SK-N-SH (cell line): ENCODE measurements at regions not wholly inside any gene's neighbourhood (a gene's known extent, or its start where the extent isn't known, plus 50 kb on each side); places are given as distances from the start of the nearest gene placed in this dataset.

ENCODE experiments used
- CTCF ChIA-PET: fragments of 300-600, 350-600 bp; formaldehyde crosslinking; extraction: SDS; loops from one replicate; lab custom pipeline; 2021; lab: Yijun Ruan, JAX
- POLR2A ChIA-PET: fragments of 350-600 bp; sonication (Branson Sonifier 250); formaldehyde crosslinking; extraction: SDS; loops from one replicate; lab custom pipeline; 2020; ENCODE audit warnings: antibody characterized with exemption, inconsistent platforms; lab: Yijun Ruan, JAX
- DNase-seq: peaks from one replicate; pipeline ENCODE4 v3.0.0; 2012
- H2AFZ ChIP-seq: fragments of 200-600 bp; sonication (generic); 2 replicates; pipeline ENCODE4 v1.8.1; 2016; ENCODE audit warnings: antibody characterized with exemption, mild to moderate bottlenecking, low read depth
- H3F3A ChIP-seq: fragments of 200-600 bp; sonication (generic); replicated peaks from 2 replicates; pipeline ENCODE3; 2016; ENCODE audit warnings: antibody characterized with exemption, mild to moderate bottlenecking; ENCODE audit not compliant: insufficient read depth
- H3K27ac ChIP-seq, 2 experiments: fragments of 200-500 bp in 1 of 2; fragments of 200-600 bp in 1 of 2; sonication (Bioruptor generic) in 1 of 2; sonication (generic), shearing (Covaris generic) in 1 of 2; 2 replicates each; pipeline versions ENCODE4 v1.5.1 to v1.6.1; 2014 to 2016; ENCODE audit warnings: low read depth in 2 of 2, inconsistent platforms in 1 of 2, low read length in 1 of 2, mild to moderate bottlenecking in 1 of 2, mixed read lengths in 1 of 2
- H3K27me3 ChIP-seq: fragments of 200-600 bp; sonication (generic), shearing (Covaris generic); 2 replicates; pipeline ENCODE4 v1.6.1; 2016; ENCODE audit warnings: mixed run types; ENCODE audit not compliant: insufficient read depth
- H3K36me3 ChIP-seq, 2 experiments: fragments of 200-500 bp in 1 of 2; fragments of 200-600 bp in 1 of 2; sonication (Bioruptor generic) in 1 of 2; sonication (generic) in 1 of 2; replicated peaks in 1 of 2; 2 replicates each; pipeline versions ENCODE3 to v1.5.1; 2014 to 2016; ENCODE audit warnings: low read length in 1 of 2, mild to moderate bottlenecking in 1 of 2; ENCODE audit not compliant: insufficient read depth in 2 of 2, control insufficient read depth in 1 of 2
- H3K4me1 ChIP-seq, 2 experiments: fragments of 200-500 bp in 1 of 2; fragments of 200-600 bp in 1 of 2; sonication (Bioruptor generic) in 1 of 2; sonication (generic), shearing (Covaris generic) in 1 of 2; 2 replicates each; pipeline versions ENCODE4 v1.5.1 to v1.6.1; 2014 to 2016; ENCODE audit warnings: low read depth in 1 of 2, low read length in 1 of 2, mixed run types in 1 of 2; ENCODE audit not compliant: insufficient read depth in 2 of 2, control insufficient read depth in 1 of 2
- H3K4me2 ChIP-seq: fragments of 200-600 bp; sonication (generic), shearing (Covaris generic); 2 replicates; pipeline ENCODE4 v1.6.1; 2017; ENCODE audit warnings: mixed run types
- H3K4me3 ChIP-seq, 2 experiments: fragments of 200-500 bp in 1 of 2; fragments of 200-600 bp in 1 of 2; sonication (Bioruptor generic) in 1 of 2; sonication (generic), shearing (Covaris generic) in 1 of 2; 2 replicates each; pipeline versions ENCODE4 v1.5.1 to v1.8.1; 2014 to 2016; ENCODE audit warnings: low read depth in 2 of 2, inconsistent platforms in 1 of 2, low read length in 1 of 2, mild to moderate bottlenecking in 1 of 2, mixed read lengths in 1 of 2, moderate library complexity in 1 of 2
- H3K79me2 ChIP-seq: fragments of 200-600 bp; sonication (generic); 2 replicates; pipeline ENCODE4 v1.8.1; 2017; ENCODE audit warnings: mild to moderate bottlenecking; ENCODE audit not compliant: insufficient read depth
- H3K9ac ChIP-seq: fragments of 200-600 bp; sonication (generic); 2 replicates; pipeline ENCODE4 v1.6.1; 2017; ENCODE audit warnings: mixed run types
- H3K9me2 ChIP-seq: fragments of 200-600 bp; sonication (generic); 2 replicates; pipeline ENCODE4 v1.6.1; 2017; ENCODE audit warnings: mixed run types
- H3K9me3 ChIP-seq: fragments of 200-600 bp; sonication (generic); 2 replicates; pipeline ENCODE4 v1.6.1; 2017; ENCODE audit warnings: mixed run types, mild to moderate bottlenecking, moderate library complexity
- H4K20me1 ChIP-seq: fragments of 200-600 bp; sonication (generic); 2 replicates; pipeline ENCODE4 v1.6.1; 2017; ENCODE audit warnings: mild to moderate bottlenecking, mixed run types; ENCODE audit not compliant: insufficient read depth
- CHD2 ChIP-seq: fragments of 150-350 bp; IDR thresholded peaks from 2 replicates; pipeline ENCODE4 v1.6.1; 2018; ENCODE audit warnings: low read length; ENCODE audit not compliant: partially characterized antibody
- ELF1 ChIP-seq: IDR thresholded peaks from 2 replicates; pipeline ENCODE4 v1.4.0; 2012
- EP300 ChIP-seq, 2 experiments: IDR thresholded peaks; 2 replicates each; pipeline versions ENCODE4 v1.4.0 to v1.6.1; 2012; ENCODE audit warnings: borderline replicate concordance in 1 of 2, low read depth in 1 of 2, low read length in 1 of 2
- EZH2phosphoT487 ChIP-seq: fragments of 200-600 bp; sonication (generic); IDR thresholded peaks from 2 replicates; pipeline ENCODE4 v1.6.1; 2017; ENCODE audit warnings: low read depth, mixed run types, mild to moderate bottlenecking, antibody characterized with exemption, moderate library complexity, borderline replicate concordance
- FOXJ3 ChIP-seq: sonication (generic); formaldehyde crosslinking; IDR thresholded peaks from 2 replicates; pipeline ENCODE4 v1.5.1; 2020; ENCODE audit warnings: mild to moderate bottlenecking, missing genetic modification reagents
- FOXM1 ChIP-seq: IDR thresholded peaks from 2 replicates; pipeline ENCODE4 v1.4.0; 2012; ENCODE audit warnings: low read depth, mild to moderate bottlenecking
- GABPA ChIP-seq: IDR thresholded peaks from 2 replicates; pipeline ENCODE4 v1.4.0; 2012; ENCODE audit warnings: low read depth, mild to moderate bottlenecking
- JUND ChIP-seq: IDR thresholded peaks from 2 replicates; pipeline ENCODE4 v1.4.0; 2012
- MAX ChIP-seq: IDR thresholded peaks from 2 replicates; pipeline ENCODE4 v1.4.0; 2012; ENCODE audit warnings: low read depth
- MEF2A ChIP-seq: IDR thresholded peaks from 2 replicates; pipeline ENCODE4 v1.4.0; 2012; ENCODE audit warnings: low read depth, borderline replicate concordance
- MXI1 ChIP-seq: IDR thresholded peaks from 2 replicates; pipeline ENCODE4 v1.6.1; 2012; ENCODE audit warnings: mild to moderate bottlenecking, low read depth, low read length, improper control_type of control experiment
- NFIC ChIP-seq: IDR thresholded peaks from 2 replicates; pipeline ENCODE4 v1.4.0; 2012; ENCODE audit warnings: borderline replicate concordance
- NRF1 ChIP-seq: IDR thresholded peaks from 2 replicates; pipeline ENCODE4 v1.6.1; 2012; ENCODE audit warnings: low read depth, mild to moderate bottlenecking, low read length
- RAD21 ChIP-seq: IDR thresholded peaks from 2 replicates; pipeline ENCODE4 v1.6.1; 2012; ENCODE audit warnings: mild to moderate bottlenecking, low read length
- RCOR1 ChIP-seq: fragments of 150-350 bp; IDR thresholded peaks from 2 replicates; pipeline ENCODE4 v1.6.1; 2017; ENCODE audit warnings: antibody characterized with exemption, low read length
- REST ChIP-seq: IDR thresholded peaks from 2 replicates; pipeline ENCODE4 v1.6.1; 2012; ENCODE audit warnings: mild to moderate bottlenecking, low read depth, low read length, moderate library complexity
- SIN3A ChIP-seq: IDR thresholded peaks from 2 replicates; pipeline ENCODE4 v1.6.1; 2012; ENCODE audit warnings: low read depth, mild to moderate bottlenecking, low read length, moderate library complexity, borderline replicate concordance
- TCF12 ChIP-seq: IDR thresholded peaks from 2 replicates; pipeline ENCODE4 v1.4.0; 2012
- TEAD4 ChIP-seq: IDR thresholded peaks from 2 replicates; pipeline ENCODE4 v1.4.0; 2012; ENCODE audit warnings: mild to moderate bottlenecking, borderline replicate concordance; ENCODE audit not compliant: insufficient read depth
- YY1 ChIP-seq: IDR thresholded peaks from 2 replicates; pipeline ENCODE4 v1.4.0; 2012; ENCODE audit warnings: low read depth, mild to moderate bottlenecking
- WGBS: methylation state at CpG from one replicate; pipeline ENCODE4 v1.1.6; 2017; ENCODE audit warnings: low lambda C conversion rate; 5-methylcytosine and 5-hydroxymethylcytosine counted together
- TF ChIP-seq, protein P1 (sequence below): fragments of 150-350 bp; IDR thresholded peaks from 2 replicates; pipeline ENCODE4 v1.6.1; 2016; ENCODE audit warnings: mild to moderate bottlenecking, low read depth, low read length

DNA sequence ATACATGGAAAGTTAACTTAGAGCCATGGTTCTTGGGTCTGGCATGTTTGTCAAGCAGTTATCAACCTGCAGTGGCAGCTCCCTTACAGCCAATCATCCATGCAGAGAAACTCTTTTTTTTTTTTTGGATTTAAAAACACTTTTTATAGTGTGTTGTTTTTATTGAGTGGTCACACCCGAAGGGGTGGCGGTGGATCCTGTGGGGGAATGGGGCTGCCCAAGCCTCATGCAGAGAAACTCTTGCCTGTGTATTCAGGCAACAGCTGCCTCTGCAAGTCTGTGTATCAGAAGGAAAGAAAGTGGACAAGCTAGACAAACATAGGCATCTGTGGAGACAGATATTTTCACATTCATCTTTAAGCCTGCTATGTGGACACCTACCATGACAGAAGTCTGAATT lies 104.8 kb downstream of the GLUL start:
- no peaks in the 10 kb centered on the region for H3K9me2 ChIP-seq
- H2AFZ ChIP-seq: no peak overlapping the region
- POLR2A ChIA-PET: no interaction called here
- H3K9me3 ChIP-seq: no peaks in the 10 kb centered on the region
- 82% methylated on average over 2 of the region's 2 CpGs for WGBS
- H3K4me3 ChIP-seq: no peak overlapping the region
- H3K27me3 ChIP-seq: no peaks in the 10 kb centered on the region
- no peaks in the 10 kb centered on the region for H4K20me1 ChIP-seq
- no peaks in the 10 kb centered on the region for H3K4me1 ChIP-seq
- H3K4me2 ChIP-seq: no peak overlapping the region
- no peak for DNase-seq
- H3K79me2 ChIP-seq: no peaks in the 10 kb centered on the region
- no peaks in the 10 kb centered on the region for H3K36me3 ChIP-seq
- TF ChIP-seq CHD2: no peak
- no peak for TF ChIP-seq EZH2phosphoT487
- no peak for TF ChIP-seq JUND
- no peak for TF ChIP-seq YY1
- TF ChIP-seq, protein P1, sequence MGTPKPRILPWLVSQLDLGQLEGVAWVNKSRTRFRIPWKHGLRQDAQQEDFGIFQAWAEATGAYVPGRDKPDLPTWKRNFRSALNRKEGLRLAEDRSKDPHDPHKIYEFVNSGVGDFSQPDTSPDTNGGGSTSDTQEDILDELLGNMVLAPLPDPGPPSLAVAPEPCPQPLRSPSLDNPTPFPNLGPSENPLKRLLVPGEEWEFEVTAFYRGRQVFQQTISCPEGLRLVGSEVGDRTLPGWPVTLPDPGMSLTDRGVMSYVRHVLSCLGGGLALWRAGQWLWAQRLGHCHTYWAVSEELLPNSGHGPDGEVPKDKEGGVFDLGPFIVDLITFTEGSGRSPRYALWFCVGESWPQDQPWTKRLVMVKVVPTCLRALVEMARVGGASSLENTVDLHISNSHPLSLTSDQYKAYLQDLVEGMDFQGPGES: no peak
- no peak for TF ChIP-seq FOXJ3 (CRISPR knock-in tag)
- no peak for TF ChIP-seq SIN3A
- TF ChIP-seq NRF1: no peak
- no peak for TF ChIP-seq MAX
- TF ChIP-seq EP300 (IDR thresholded peaks at IDR 0.05; ENCODE audit: borderline replicate concordance in 1 of 2, low read depth in 1 of 2, low read length in 1 of 2): no peak
- no peak for TF ChIP-seq RCOR1
- no peak for TF ChIP-seq TEAD4
- TF ChIP-seq MXI1: no peak
- TF ChIP-seq, all 33 proteins: peak for 0
- CTCF ChIA-PET: no interaction called here
- Histone ChIP-seq H3K9ac (no peak overlapping the region), H3F3A (no peaks in the 10 kb centered on the region), H3K27ac (no peak overlapping the region)

- CTCF ChIA-PET: interaction anchor here (0.8 kb wide), 1 partner anchor 141 kb away, joined by 3 read pairs; no protein-coding TSS in a partner anchor
- Histone ChIP-seq H3K4me3 (no peak overlapping the region), H3K27ac (no peak overlapping the region), H4K20me1 (no peaks in the 10 kb centered on the region), H2AFZ (no peak overlapping the region), H3K9me2 (no peaks in the 10 kb centered on the region), H3K4me2 (no peak overlapping the region), H3K9me3 (no peaks in the 10 kb centered on the region), H3F3A (no peaks in the 10 kb centered on the region), H3K36me3 (no peaks in the 10 kb centered on the region), H3K79me2 (no peaks in the 10 kb centered on the region), H3K9ac (no peak overlapping the region), H3K27me3 (no peaks in the 10 kb centered on the region), H3K4me1 (peaks cover 0 to 3% of the 10 kb centered on the region in 2 experiments; a peak in 1 of 4 replicates)
- DNase-seq: no peak
- TF ChIP-seq EP300 (IDR thresholded peaks at IDR 0.05; ENCODE audit: borderline replicate concordance in 1 of 2, low read depth in 1 of 2, low read length in 1 of 2) (no peak), REST (no peak), NFIC (no peak), EZH2phosphoT487 (no peak), RAD21 (no peak), ELF1 (no peak), FOXM1 (no peak), GABPA (no peak), MAX (no peak), MEF2A (no peak), TCF12 (no peak), NRF1 (no peak)
- POLR2A ChIA-PET: no interaction called here
- 22% methylated on average over 3 of the region's 3 CpGs for WGBS
Measured at GRCh38 chr1:182283746-182284544, 107.6 kb downstream of the GLUL start.
